ENCODE measurements at regions not wholly inside any gene's neighbourhood (a gene's known extent, or its start where the extent isn't known, plus 50 kb on each side); places are given as distances from the start of the nearest gene placed in this dataset.

- Histone ChIP-seq H3K27ac (ENCODE audit: low read depth in 2 of 2, low read length in 1 of 2) (no peak overlapping the region), H3K4me3 (ENCODE audit: low read depth in 2 of 2, low read length in 1 of 2) (no peak overlapping the region), H3K27me3 (ENCODE audit: insufficient read depth) (peaks cover 8% of the 10 kb centered on the region; the same call in 1 of the 2 replicates), H4K20me1 (ENCODE audit: insufficient read depth) (no peaks in the 10 kb centered on the region), H3K9me2 (no peaks in the 10 kb centered on the region), H2AFZ (ENCODE audit: low read depth) (no peak overlapping the region), H3K4me2 (no peak overlapping the region), H3K9me3 (no peaks in the 10 kb centered on the region), H3K36me3 (replicated peaks in 1 of 2; ENCODE audit: control insufficient read depth in 1 of 2, insufficient read depth in 2 of 2, low read length in 1 of 2) (no peaks in the 10 kb centered on the region), H3K79me2 (ENCODE audit: insufficient read depth) (no peaks in the 10 kb centered on the region), H3F3A (replicated peaks; ENCODE audit: insufficient read depth) (peaks cover 4% of the 10 kb centered on the region), H3K4me1 (ENCODE audit: control insufficient read depth in 1 of 2, insufficient read depth in 2 of 2, low read depth in 1 of 2, low read length in 1 of 2) (no peaks in the 10 kb centered on the region), H3K9ac (no peak overlapping the region)
- CTCF ChIA-PET: no interaction called here
- POLR2A ChIA-PET: no interaction called here
- TF ChIP-seq PBX3 (IDR thresholded peaks at IDR 0.05) (no peak), TEAD4 (IDR thresholded peaks at IDR 0.05; ENCODE audit: borderline replicate concordance, insufficient read depth) (no peak), MEF2A (IDR thresholded peaks at IDR 0.05; ENCODE audit: borderline replicate concordance, low read depth) (no peak), JUND (IDR thresholded peaks at IDR 0.05) (no peak), TAF1 (IDR thresholded peaks at IDR 0.05; ENCODE audit: borderline replicate concordance, low read depth, low read length) (no peak), ELF1 (IDR thresholded peaks at IDR 0.05) (no peak), RCOR1 (IDR thresholded peaks at IDR 0.05; ENCODE audit: low read length) (no peak), NFIC (IDR thresholded peaks at IDR 0.05; ENCODE audit: borderline replicate concordance) (no peak), CHD2 (IDR thresholded peaks at IDR 0.05; ENCODE audit: low read length, partially characterized antibody) (no peak), TCF12 (IDR thresholded peaks at IDR 0.05) (no peak), USF1 (IDR thresholded peaks at IDR 0.05; ENCODE audit: borderline replicate concordance, low read depth) (no peak), CTCF (IDR thresholded peaks at IDR 0.05) (no peak), RAD21 (IDR thresholded peaks at IDR 0.05; ENCODE audit: low read length) (no peak), REST (IDR thresholded peaks at IDR 0.05; ENCODE audit: low read depth, low read length) (no peak), EZH2phosphoT487 (IDR thresholded peaks at IDR 0.05; ENCODE audit: borderline replicate concordance, low read depth) (no peak), SMC3 (IDR thresholded peaks at IDR 0.05; ENCODE audit: low read depth, low read length) (no peak)
- 26% methylated on average over 3 of the region's 3 CpGs for WGBS (ENCODE audit: low lambda C conversion rate)
- DNase-seq: no peak
Measured at GRCh38 chr6:133746417-133746770, 142.5 kb upstream of the TCF21 start.
